ENCODE measurements at regions not wholly inside any gene's neighbourhood (a gene's known extent, or its start where the extent isn't known, plus 50 kb on each side); places are given as distances from the start of the nearest gene placed in this dataset.
"Not testable (repeated sequence)": the region's sequence is repeated elsewhere in the genome, so short reads cannot be mapped to it uniquely, and the experiment has no call there.

DNA sequence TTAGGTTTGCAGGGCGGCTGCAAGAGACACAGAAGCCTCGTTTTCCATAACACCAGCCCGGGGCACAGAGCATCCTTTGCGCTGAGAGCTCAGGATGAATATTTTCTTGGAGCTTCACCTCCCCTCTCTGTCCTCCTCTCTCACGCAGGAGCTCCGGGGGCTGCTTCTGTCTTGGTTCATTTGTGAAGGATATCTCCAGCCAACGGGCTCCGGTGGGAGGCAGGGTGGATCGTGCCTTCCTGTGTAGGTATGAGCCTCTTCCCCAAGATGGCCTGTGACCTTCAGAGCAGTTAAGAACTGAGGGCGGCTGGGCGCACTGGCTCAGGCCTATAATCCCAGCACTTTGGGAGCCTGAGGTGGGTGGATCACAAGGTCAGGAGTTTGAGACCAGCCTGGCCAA lies 319.0 kb upstream of the C1orf174 start:
- Histone ChIP-seq H3K4me1 (no peaks in the 10 kb centered on the region), H3K27ac (no peak overlapping the region), H3K27me3 (peaks cover 40% of the 10 kb centered on the region), H3K4me3 (no peak overlapping the region), H3K36me3 (no peaks in the 10 kb centered on the region), H3K9me3 (replicated peaks) (no peaks in the 10 kb centered on the region)
- no peak for DNase-seq

DNA sequence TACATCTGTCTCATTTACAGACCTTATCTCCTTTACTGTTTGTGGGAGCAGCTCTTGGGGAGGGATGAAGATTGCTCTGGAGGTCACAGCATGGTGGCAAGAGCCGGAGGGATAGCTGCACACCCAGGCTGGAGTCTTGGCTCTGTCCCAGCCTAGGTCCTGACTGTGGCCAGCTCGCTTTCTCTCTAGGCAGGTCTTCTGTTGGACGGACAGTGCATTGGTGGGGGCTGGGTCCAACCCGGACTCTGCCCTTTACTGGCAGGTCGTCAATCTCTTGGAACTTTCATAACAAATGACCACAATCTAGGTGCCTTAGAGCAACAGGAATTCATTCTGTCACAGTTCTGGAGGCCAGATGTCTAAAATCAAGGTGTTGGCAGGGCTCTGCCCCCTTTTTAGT lies 319.8 kb upstream of the C1orf174 start:
- no peaks in the 10 kb centered on the region for H3K36me3 ChIP-seq
- no peak overlapping the region for H3K4me3 ChIP-seq
- peaks cover 40% of the 10 kb centered on the region for H3K27me3 ChIP-seq
- no peak overlapping the region for H3K27ac ChIP-seq
- H3K4me1 ChIP-seq: no peaks in the 10 kb centered on the region
- H3K9me3 ChIP-seq (replicated peaks): no peaks in the 10 kb centered on the region
- no peak for DNase-seq

DNA sequence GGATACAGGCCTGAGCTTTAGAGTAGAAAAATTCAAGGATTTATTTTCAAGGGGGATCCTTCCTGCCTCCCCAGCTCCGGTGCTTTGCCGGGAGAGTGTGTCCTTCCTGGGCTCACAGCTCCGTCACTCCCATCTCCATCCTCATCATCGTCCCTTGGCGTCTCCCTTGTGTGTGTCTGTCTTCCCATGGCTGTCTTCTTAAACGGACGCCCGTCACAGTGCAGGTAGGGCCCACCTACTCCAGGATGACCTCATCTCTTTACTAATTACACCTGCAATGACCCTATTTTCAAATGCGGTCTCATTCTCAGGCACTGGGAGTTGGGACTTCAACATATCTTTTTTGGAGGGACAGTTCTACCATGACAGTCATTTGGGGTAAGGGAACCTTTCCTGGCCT lies 320.3 kb upstream of the C1orf174 start:
- H3K4me3 ChIP-seq: no peak overlapping the region
- no peak for DNase-seq
- peaks cover 40% of the 10 kb centered on the region for H3K27me3 ChIP-seq
- no peak overlapping the region for H3K27ac ChIP-seq
- no peaks in the 10 kb centered on the region for H3K36me3 ChIP-seq
- H3K9me3 ChIP-seq (replicated peaks): no peaks in the 10 kb centered on the region
- no peaks in the 10 kb centered on the region for H3K4me1 ChIP-seq

DNA sequence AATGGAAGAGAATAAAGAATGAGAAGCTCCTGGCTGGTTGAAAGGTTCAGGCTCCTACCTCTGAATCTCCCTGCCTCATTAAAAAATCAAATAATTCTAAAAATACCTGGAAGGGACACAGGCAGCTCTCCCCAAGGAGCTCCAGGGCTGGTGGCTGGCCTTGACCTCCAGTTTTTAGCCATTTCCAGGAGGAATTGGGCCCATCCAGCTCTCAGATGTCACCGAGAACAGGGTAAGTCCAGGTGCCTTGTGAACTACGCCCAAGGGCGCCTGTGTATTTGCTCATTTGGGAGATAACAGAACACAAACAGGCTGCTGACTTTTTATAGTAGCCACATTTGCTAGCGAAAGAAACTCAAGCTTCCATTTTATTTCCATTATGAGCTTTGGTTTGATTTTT lies 321.0 kb upstream of the C1orf174 start:
- Histone ChIP-seq H3K9me3 (replicated peaks) (no peaks in the 10 kb centered on the region), H3K4me1 (no peaks in the 10 kb centered on the region), H3K4me3 (no peak overlapping the region), H3K36me3 (no peaks in the 10 kb centered on the region), H3K27me3 (peaks cover 40% of the 10 kb centered on the region), H3K27ac (no peak overlapping the region)
- DNase-seq: no peak

DNA sequence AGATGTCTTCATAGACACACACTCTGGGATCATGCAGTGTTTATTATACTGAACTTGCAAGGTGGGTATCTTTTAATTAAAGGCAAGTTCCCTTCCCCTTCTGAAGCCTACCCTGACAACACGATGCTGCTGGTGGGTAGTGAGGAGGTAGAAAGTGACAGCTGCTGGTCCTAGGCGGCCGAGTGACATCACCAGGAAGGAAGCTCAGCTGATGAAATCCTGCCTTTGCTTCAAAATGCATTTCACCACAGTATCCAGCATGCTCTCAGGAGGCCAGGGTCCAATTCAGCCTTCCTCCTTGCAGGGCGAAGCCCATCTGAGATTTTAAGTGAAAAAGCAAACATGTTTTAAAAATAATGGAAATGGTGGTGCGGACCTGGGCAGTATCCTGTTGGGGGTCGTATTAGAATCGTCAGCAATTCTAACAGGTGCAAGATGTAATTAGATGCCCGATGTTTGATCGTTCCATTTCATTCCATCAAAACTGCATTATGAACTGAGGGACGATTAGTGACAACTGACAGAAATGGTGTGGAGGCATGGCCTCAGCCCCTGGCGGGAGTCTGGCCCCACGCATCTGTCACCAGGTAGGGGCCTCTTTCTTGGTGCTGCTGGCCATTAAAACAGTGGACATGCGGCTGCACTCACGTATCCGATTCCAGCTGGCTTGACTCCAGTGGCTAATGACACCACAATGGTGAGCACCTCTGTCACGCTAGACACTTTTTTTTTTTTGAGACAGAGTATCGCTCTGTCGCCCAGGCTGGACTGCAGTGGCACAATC lies 324.8 kb upstream of the C1orf174 start:
- no peaks in the 10 kb centered on the region for H3K4me1 ChIP-seq
- H3K27me3 ChIP-seq: peaks cover 38% of the 10 kb centered on the region
- peak in 1 of 2 experiments; percentile 12 for DNase-seq
- H3K9me3 ChIP-seq (replicated peaks): no peaks in the 10 kb centered on the region
- H3K4me3 ChIP-seq: no peak overlapping the region
- no peaks in the 10 kb centered on the region for H3K36me3 ChIP-seq
- no peak overlapping the region for H3K27ac ChIP-seq

DNA sequence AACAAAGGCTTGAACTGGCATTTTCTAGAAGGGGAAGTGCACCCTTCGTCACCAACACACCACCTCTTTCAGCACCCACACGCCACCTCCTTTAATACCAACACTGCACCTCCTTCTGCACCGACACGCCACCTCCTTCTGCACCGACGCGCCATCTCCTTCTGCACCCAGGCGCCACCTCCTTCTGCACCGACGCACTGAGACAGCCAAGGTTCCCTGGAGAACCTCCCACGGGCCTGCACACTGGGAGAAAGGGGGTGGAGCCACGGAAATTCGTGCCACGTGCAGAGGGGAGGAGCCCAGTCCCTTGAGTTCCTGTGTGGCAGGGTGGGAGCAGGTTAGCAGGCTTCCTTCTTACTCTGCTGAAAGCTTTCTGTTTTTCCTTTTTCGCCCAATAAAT lies 327.9 kb upstream of the C1orf174 start:
- Histone ChIP-seq H3K4me1 (no peaks in the 10 kb centered on the region), H3K36me3 (no peaks in the 10 kb centered on the region), H3K27me3 (peaks cover 29% of the 10 kb centered on the region), H3K27ac (no peak overlapping the region), H3K4me3 (no peak overlapping the region), H3K9me3 (replicated peaks) (no peaks in the 10 kb centered on the region)
- no peak for DNase-seq

DNA sequence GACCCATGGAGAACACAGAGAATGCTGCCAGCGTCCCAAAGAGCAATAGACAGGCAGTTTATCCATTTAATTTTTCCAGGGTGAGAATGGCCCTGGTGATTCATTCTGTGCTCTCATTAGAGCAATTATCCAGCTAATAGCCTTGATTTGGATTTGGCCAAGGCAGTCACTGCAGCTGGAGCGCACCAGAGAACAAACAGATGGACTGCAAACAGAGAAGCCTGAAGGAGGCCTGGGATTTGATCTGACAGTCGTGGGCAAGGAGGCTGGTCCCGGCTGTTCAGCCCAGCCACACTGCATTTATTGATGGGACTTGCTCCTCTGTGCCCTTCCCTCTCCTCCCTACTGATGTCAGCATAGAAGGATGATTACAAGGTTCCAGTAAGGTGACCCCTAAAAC lies 353.9 kb upstream of the C1orf174 start:
- Histone ChIP-seq H3K4me3 (no peak overlapping the region), H3K27me3 (no peaks in the 10 kb centered on the region)

DNA sequence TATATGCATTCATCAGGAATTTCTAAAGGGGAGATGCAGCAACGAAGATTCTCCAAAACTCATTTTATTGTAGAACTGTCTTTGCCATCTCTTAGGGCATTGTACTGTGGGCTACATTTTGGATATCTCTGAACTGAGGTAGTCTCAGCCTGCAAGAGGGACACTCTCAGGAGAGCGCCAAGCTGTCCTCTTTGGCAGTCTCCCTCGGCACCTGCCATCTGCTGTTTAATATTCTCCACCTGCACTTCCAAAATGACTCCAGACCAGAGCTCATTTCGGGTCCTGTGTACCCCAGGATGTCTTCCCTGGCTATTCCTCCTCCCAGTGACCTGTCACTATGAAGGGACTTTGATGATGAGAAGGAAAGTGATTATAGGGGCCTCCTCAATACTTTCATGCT lies 356.3 kb upstream of the C1orf174 start:
- no peak for DNase-seq

More for the DNA sequence above, 353.9 kb upstream of the C1orf174 start:
- 0 out of 2 replicates have a peak, but pooled peaks cover 9% of the 10 kb centered on the region for H3K9me3 ChIP-seq (replicated peaks)
- DNase-seq: no peak
- no peaks in the 10 kb centered on the region for H3K4me1 ChIP-seq
- H3K27ac ChIP-seq: no peak overlapping the region
- H3K36me3 ChIP-seq: no peaks in the 10 kb centered on the region

DNA sequence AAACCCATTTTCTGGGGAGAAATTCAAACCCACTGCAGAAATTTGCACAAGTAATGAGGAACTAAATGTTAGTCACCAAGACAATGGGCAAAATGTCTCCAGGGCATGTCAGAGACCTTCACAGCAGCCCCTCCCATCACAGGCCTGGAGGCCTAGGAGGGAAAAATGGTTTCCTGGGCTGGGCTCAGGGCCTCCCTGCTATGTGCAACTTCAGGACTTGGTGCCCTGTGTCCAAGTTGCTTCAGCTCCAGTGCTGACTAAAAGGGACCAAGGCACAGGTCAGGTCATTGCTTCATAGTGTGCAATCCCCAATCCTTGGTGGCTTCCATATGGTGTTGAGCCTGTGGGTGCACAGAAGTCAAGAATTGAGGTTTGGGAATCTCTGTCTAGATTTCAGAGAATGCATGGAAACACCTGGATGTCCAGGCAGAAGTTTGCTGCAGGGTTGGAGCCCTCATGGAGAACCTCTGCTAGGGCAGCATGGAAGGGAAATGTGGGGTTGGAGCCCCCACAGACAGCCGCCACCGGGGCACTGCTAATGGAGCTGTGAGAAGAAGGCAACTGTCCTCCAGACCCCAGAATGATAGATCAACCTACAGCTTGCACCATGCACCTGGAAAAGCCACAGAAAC lies 358.2 kb upstream of the C1orf174 start:
- not testable (repeated sequence) for H3K4me1 ChIP-seq, H3K36me3 ChIP-seq, H3K27ac ChIP-seq, DNase-seq, H3K27me3 ChIP-seq, H3K4me3 ChIP-seq
- peaks cover 12% of the 10 kb centered on the region; the same call in 1 of the 2 replicates for H3K9me3 ChIP-seq (replicated peaks)

More for the DNA sequence above, 356.3 kb upstream of the C1orf174 start:
- Histone ChIP-seq H3K27ac (no peak overlapping the region), H3K4me3 (no peak overlapping the region), H3K36me3 (no peaks in the 10 kb centered on the region), H3K4me1 (no peaks in the 10 kb centered on the region), H3K9me3 (replicated peaks) (peaks cover 12% of the 10 kb centered on the region; the same call in 1 of the 2 replicates), H3K27me3 (no peaks in the 10 kb centered on the region)

DNA sequence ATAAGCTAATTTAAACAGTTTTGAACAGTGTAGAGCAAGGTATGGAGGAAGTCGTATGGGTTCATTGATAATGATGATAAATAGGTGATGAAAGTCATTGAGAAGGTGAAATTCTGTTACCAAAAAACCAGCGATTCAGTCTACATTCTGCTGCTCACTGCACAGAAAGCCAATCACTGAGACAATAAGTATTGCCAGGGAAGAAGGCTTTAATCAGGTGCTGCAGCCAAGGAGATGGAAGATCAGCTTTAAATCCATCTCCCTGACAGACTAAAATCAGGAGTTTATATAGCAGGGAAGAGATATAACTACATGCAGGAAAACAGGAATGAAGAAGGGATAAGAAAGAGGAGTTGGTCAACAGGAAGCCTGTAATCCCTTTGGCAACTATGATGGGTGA lies 361.3 kb upstream of the C1orf174 start:
- Histone ChIP-seq H3K27ac (no peak overlapping the region), H3K36me3 (no peaks in the 10 kb centered on the region), H3K9me3 (replicated peaks) (peaks cover 12% of the 10 kb centered on the region; the same call in 1 of the 2 replicates), H3K4me1 (no peaks in the 10 kb centered on the region), H3K27me3 (no peaks in the 10 kb centered on the region), H3K4me3 (no peak overlapping the region)
- DNase-seq: no peak

DNA sequence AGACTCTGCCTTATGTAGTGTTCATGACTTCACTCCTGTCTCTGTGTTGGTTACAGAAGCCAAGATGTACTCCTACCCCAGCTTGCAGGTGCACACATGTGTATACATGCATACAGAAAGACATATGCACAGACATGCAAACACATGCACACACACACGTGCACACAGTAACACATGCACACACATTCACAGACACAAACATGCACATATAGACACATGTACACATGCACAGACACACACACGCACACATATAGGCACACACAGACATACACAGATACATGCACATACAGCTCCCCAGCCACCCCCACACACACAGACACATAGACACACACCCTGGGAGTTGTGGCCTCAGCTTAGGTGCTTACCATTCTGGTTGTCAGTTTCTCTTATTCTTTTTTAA lies 362.6 kb upstream of the C1orf174 start:
- DNase-seq: no peak
- Histone ChIP-seq H3K4me3 (no peak overlapping the region), H3K4me1 (no peaks in the 10 kb centered on the region), H3K27ac (no peak overlapping the region), H3K27me3 (no peaks in the 10 kb centered on the region), H3K9me3 (replicated peaks) (peaks cover 10% of the 10 kb centered on the region; the same call in 1 of the 2 replicates), H3K36me3 (no peaks in the 10 kb centered on the region)

DNA sequence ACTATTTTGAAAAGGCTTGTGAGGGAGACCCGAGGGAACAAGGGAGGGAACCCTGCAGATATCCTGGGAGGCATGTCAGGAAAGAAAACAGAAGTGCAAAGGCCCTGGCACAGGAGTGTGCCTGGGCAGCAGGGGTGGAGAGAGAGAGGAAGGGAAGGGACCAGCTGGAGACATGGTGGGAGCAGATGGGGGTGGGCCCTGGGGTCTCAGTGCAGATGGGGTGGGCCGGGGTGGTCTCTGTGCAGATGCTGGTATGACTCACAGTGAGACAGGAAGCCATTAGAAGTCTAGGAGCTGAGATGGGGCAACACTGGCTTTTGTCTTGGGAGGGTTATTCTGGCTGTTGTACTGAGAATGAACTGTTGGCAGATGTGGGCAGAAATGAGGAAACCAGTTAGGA lies 363.6 kb upstream of the C1orf174 start:
- Histone ChIP-seq H3K36me3 (no peaks in the 10 kb centered on the region), H3K4me1 (no peaks in the 10 kb centered on the region), H3K27ac (no peak overlapping the region), H3K4me3 (no peak overlapping the region), H3K9me3 (replicated peaks) (peaks cover 5% of the 10 kb centered on the region; the same call in 1 of the 2 replicates), H3K27me3 (no peaks in the 10 kb centered on the region)
- no peak for DNase-seq

DNA sequence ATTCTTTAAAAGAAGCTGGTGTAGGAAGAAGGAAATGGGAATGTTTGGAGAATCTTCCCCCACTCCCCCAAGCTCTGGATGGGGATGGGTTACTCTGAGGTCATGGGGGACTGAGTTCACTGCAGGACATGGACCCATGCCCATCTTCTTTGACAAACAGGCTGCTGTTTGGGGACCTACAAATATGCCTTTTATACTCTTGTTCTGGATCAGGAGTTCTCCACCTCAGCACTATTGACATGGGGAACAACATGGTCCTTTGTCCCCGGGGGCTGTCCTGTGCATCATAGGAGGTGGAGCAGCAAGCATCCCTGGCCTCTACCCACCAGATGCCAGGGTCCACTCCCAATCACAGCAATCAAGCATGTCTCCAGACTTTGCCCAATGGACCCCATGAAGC lies 365.8 kb upstream of the C1orf174 start:
- H3K27me3 ChIP-seq: peaks cover 4% of the 10 kb centered on the region; the same call in 1 of the 2 replicates
- H3K4me3 ChIP-seq: no peak overlapping the region
- no peaks in the 10 kb centered on the region; the same call in 1 of the 2 replicates for H3K9me3 ChIP-seq (replicated peaks)
- no peaks in the 10 kb centered on the region for H3K4me1 ChIP-seq
- no peak for DNase-seq
- no peaks in the 10 kb centered on the region for H3K36me3 ChIP-seq
- H3K27ac ChIP-seq: no peak overlapping the region

DNA sequence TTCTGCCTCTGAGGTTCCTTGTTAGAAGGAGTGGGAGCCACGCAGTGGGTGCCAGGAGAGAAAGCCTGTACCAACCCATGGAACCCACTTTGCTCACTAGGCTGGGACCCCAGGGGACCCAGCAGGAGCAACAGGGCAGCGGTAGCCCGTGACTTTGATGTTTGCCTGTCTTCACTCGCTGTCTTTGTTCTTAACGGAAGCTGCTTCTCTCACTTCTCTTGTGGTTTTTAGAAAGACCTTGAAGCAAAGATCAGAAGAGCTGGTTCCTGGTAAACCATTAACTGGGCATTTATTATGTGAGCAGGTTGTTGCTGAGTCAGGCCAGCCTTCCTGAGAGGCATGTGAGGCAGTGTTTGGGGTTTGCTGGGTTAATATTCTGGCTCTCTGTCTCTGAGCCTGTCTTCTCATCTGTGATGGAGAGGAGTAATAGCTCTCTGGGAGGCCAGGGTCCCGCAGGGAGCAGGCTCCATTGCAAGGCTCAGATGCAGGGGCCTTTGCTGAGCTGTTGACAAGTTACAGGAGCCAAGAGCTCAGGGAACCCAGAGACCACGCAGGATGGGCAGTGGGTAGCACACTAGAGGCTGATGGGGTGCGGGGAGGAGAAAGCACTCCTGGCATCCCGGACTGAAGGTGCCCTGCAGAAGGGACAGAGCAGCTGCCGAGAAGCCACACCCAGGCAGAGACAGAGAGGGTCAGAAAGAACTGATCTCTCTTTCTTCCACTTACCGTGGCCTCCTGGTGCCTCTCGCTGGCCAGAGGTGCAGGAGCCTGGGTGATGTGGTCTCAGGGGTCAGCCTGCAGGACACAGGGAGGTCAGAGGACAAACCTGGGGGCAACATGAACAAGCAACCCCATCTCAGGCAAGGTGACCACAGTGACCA lies 367.5 kb upstream of the C1orf174 start:
- H3K36me3 ChIP-seq: no peaks in the 10 kb centered on the region
- H3K27me3 ChIP-seq: peaks cover 4% of the 10 kb centered on the region; the same call in 1 of the 2 replicates
- no peaks in the 10 kb centered on the region for H3K4me1 ChIP-seq
- no peak overlapping the region for H3K4me3 ChIP-seq
- DNase-seq: no peak
- H3K9me3 ChIP-seq (replicated peaks): no peaks in the 10 kb centered on the region
- no peak overlapping the region for H3K27ac ChIP-seq

All from SJCRH30 (cell line).